22Rv1 (cell line): ENCODE measurements at regions not wholly inside any gene's neighbourhood (a gene's known extent, or its start where the extent isn't known, plus 50 kb on each side); places are given as distances from the start of the nearest gene placed in this dataset.

ENCODE experiments used
- H3K27ac ChIP-seq: fragments of 450-650 bp; 2 replicates; pipeline ENCODE4 v1.5.1; 2017
- ZFX ChIP-seq: fragments of 450-650 bp; IDR thresholded peaks from 2 replicates; pipeline ENCODE4 v1.6.1; 2017; ENCODE audit warnings: antibody characterized with exemption, borderline replicate concordance
- TF ChIP-seq, protein P1 (sequence below): fragments of 450-650 bp; IDR thresholded peaks from 2 replicates; pipeline ENCODE4 v1.5.1; 2017; ENCODE audit warnings: mild to moderate bottlenecking

DNA sequence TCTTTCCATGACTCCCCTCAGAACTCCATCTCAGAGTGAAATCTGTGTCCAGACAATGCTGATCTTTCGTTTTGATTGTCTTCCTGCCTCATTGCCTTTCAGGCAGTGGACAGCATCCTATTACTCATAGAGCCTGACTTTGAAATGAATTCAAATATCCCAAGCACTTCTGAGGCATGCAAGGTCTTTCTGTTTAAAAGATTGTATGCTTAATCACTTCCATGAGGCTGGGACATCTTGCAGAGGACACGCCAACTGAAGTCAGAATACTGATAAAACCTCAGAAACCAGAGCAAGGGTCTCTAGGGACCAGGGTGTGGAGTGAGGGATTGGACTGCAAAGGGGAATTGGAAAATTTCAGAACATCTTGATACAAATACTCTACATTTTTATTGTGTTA, 836.5 kb upstream of the ID2 start:
- TF ChIP-seq ZFX = no peak
- TF ChIP-seq, protein P1, sequence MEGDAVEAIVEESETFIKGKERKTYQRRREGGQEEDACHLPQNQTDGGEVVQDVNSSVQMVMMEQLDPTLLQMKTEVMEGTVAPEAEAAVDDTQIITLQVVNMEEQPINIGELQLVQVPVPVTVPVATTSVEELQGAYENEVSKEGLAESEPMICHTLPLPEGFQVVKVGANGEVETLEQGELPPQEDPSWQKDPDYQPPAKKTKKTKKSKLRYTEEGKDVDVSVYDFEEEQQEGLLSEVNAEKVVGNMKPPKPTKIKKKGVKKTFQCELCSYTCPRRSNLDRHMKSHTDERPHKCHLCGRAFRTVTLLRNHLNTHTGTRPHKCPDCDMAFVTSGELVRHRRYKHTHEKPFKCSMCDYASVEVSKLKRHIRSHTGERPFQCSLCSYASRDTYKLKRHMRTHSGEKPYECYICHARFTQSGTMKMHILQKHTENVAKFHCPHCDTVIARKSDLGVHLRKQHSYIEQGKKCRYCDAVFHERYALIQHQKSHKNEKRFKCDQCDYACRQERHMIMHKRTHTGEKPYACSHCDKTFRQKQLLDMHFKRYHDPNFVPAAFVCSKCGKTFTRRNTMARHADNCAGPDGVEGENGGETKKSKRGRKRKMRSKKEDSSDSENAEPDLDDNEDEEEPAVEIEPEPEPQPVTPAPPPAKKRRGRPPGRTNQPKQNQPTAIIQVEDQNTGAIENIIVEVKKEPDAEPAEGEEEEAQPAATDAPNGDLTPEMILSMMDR = no peak
- H3K27ac ChIP-seq = no peak overlapping the region

DNA sequence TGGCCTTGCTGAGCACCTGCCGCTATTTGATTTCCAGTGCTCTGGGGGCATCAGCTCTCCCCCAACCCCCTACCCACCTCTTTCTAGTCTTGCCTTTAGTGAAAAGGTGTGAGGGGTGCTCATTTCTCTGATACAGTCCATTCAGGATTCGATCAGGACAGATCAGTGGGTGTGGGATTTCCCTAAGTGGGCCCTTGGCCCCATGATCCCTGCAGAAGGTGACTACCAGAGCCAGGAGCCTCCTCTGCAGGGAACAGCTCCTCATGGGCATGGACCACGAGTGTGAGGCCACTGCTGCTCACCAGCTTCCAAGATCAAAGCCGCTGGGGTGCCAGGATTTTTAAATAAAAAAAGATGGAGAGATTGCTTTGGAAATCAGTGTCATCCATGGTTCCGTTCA, 835.2 kb upstream of the ID2 start:
- no peak overlapping the region for H3K27ac ChIP-seq
- TF ChIP-seq, protein P1 = no peak
- no peak for TF ChIP-seq ZFX

DNA sequence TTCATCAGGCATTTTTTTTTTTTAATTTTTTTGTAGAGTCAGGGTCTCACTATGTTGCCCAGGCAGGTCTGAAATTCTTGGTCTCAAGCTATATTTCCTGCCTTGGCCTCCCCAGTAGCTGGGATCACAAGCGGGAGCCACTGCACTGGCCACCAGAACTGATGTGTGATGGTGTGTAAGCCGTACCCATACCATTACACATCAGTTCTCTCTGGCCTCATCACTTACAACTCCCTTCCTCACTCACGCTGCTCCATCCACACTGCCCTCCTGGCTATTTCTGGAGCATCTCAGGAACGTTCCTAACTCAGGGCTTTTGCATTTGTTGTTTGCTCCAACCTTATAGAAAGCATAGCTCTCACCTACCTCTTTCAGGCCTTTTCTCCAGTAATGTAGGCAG, 834.5 kb upstream of the ID2 start:
- no peak overlapping the region for H3K27ac ChIP-seq
- TF ChIP-seq, protein P1 = no peak
- no peak for TF ChIP-seq ZFX

DNA sequence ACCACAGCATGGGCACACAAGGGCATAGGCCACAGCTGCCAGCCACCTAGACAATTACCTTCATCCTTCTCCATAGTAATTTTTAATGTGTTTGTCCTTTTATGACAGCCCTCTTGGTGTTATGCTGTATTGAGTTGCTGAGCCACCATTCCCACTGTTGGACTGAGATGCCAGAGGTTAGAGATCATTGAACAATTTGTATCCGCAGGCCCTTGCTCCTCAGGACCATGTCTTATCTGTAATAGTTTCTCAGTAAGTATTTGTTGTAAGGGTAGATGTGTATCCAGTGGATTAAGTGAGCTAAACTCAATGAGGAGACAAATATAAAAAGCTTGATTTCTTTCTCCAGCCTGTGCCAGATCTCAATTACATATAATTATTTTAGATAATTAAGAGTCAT, 832.8 kb upstream of the ID2 start:
- TF ChIP-seq, protein P1 = no peak
- TF ChIP-seq ZFX = no peak
- H3K27ac ChIP-seq = no peak overlapping the region

DNA sequence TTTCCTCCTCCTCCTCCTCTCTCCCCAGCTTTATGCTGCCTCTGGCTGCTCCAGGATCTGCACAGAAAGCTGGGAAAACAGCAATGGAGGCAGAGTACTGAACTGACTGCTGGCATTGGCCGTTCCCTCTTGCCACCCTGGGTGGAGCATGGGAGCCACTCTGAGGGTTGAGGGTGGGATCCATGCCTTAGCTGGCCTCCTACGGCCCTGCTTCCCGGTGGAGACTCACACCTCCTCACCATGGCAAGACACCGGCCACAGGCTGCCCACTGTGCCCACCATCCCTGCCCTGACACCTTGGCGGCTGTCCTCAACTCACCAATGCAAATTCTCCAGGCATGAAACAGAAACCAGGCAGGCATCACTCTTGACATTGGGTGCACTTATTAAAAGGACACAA, 832.3 kb upstream of the ID2 start:
- H3K27ac ChIP-seq = no peak overlapping the region
- TF ChIP-seq ZFX = no peak
- TF ChIP-seq, protein P1 = no peak

DNA sequence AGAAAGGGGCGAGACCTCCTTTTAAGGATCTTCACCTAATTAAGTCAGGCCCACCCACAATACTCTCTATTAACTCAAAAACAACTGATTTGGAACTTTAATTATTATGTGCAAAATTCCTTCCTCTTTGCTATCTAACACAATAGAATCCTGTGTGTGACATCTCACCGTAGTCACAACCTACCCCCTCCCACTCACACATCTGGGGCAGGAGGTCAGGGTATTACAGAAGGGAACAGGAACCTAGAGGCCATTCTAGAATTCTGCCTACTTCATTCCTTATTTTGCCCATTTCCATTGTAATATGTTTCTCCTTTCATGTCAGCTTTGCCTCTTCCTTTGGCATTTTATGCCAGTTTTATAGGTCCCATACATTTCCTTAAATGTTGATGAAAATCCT, 829.3 kb upstream of the ID2 start:
- no peak for TF ChIP-seq ZFX
- TF ChIP-seq, protein P1 = no peak
- no peak overlapping the region for H3K27ac ChIP-seq

DNA sequence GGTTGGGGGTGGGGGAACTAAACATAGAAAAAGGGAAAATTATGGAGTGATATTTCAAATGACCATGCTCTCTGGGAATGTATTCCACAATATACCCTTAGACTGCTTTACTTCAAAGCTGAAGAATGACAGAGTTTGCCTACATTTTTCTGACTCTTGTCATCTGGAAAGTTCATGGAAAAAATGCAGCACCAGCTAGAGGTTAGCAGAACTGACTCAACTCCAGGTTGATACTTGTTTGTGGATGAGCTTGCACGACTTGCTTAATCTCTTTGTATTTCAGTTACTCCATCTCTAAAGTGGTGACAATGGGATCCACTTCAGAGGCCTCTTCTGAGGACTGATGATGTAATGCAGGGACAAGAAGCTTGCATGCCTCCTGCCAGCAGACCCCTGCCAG, 824.0 kb upstream of the ID2 start:
- TF ChIP-seq, protein P1 = no peak
- no peak for TF ChIP-seq ZFX
- H3K27ac ChIP-seq = no peak overlapping the region
